GM12864 (cell line): ENCODE measurements at regions not wholly inside any gene's neighbourhood (a gene's known extent, or its start where the extent isn't known, plus 50 kb on each side); places are given as distances from the start of the nearest gene placed in this dataset.

Experiments
- DNase-seq: peaks from one replicate; pipeline ENCODE4 v3.0.0-alpha.2; 2011; ENCODE audit warnings: low read depth
- H3K4me3 ChIP-seq: 2 replicates; pipeline ENCODE4 v1.5.1; 2011; ENCODE audit warnings: mild to moderate bottlenecking, low read depth, low read length, control low read depth
- TF ChIP-seq, protein P1 (sequence below): IDR thresholded peaks from 2 replicates; pipeline ENCODE4 v1.5.1; 2011; ENCODE audit warnings: low read depth, mild to moderate bottlenecking, moderate library complexity, low read length, control low read depth, inconsistent platforms; ENCODE audit errors: missing control alignments

DNA sequence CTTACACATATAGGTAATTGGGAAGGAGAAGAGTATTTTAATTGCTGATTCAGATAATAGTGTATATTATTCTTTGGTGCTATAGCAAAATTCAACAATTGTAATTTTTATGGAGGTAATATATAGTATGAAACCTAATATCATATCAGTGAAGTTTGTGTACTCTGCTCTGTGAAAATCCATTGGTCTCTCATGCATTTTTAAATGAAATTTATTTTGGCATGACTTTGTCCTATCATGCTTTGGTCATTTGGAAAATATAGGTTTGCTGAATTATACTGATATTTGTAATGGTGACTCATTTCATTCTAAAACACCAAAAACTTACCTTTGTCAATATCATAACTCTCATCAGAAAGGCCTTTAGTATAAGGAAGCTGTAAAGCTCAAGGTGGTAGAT is 962.0 kb upstream of the NOVA1 start:
- no peak overlapping the region for H3K4me3 ChIP-seq
- TF ChIP-seq, protein P1, sequence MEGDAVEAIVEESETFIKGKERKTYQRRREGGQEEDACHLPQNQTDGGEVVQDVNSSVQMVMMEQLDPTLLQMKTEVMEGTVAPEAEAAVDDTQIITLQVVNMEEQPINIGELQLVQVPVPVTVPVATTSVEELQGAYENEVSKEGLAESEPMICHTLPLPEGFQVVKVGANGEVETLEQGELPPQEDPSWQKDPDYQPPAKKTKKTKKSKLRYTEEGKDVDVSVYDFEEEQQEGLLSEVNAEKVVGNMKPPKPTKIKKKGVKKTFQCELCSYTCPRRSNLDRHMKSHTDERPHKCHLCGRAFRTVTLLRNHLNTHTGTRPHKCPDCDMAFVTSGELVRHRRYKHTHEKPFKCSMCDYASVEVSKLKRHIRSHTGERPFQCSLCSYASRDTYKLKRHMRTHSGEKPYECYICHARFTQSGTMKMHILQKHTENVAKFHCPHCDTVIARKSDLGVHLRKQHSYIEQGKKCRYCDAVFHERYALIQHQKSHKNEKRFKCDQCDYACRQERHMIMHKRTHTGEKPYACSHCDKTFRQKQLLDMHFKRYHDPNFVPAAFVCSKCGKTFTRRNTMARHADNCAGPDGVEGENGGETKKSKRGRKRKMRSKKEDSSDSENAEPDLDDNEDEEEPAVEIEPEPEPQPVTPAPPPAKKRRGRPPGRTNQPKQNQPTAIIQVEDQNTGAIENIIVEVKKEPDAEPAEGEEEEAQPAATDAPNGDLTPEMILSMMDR = no peak

DNA sequence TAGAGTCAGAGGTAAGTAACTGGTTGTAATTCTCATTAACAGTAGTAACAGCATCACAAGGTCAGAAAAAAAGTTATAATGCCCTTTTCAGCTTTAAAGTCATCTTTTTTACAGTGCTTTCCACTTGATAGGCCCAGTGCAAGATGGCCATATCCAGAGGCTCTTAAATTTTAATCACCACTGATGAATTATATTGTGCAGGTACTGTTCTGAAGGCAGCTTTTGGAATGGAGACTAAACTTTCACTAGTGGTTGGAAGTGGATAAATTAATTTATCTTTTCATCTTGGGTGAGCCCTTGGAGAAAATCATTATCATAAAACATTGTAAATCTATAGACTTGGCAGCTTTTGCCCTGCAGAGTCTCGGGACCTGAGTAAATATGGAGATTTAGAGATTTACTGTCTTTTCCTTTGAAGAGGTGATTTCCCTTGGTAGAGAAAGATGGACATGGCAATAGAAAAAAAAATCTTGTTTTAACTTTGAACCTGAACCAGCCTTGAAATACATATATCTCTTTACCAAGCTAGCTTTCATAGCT is 969.1 kb upstream of the NOVA1 start:
- no peak for DNase-seq
- no peak overlapping the region for H3K4me3 ChIP-seq
- TF ChIP-seq, protein P1 = no peak

More for the DNA sequence above, 962.0 kb upstream of the NOVA1 start:
- DNase-seq = no peak

DNA sequence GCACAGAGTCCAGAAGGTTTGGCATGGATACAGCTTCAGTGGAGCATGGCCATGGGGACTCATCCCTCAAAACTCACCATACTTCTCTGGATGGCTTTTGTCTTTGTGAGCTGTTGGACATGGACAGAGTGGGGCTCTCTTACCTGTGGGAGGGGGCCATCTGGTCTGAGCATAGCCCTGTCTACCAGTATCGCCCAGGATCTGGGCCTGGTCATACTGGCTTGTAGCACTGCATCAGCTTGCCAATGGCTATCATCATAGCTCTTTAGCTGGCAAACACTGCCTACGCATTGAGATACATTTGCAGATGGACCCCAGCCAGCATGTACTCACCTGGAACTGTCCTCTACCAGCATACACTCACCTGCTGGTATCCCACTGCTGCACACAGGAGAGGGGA is 975.2 kb upstream of the NOVA1 start:
- no peak for DNase-seq
- TF ChIP-seq, protein P1 = no peak
- H3K4me3 ChIP-seq = no peak overlapping the region

DNA sequence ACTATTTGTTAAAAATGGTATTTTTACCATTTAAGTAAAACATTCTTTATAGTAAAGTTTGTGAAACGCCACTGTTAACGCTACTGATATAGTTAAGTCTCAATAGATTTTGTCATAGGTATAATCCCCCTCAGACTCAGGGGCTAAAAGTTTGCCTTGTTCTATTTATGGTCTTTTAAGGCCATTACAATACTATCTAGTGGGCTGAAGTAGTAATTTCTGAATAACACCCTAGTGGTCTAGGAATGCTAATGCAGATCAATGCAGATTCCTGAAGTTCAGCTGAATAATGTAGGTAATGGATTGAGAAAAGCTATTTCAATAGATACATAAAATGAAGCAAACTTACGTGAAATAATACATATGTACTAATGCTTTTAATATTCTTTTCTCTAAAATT is 989.3 kb upstream of the NOVA1 start:
- DNase-seq = no peak
- TF ChIP-seq, protein P1 = no peak
- H3K4me3 ChIP-seq = no peak overlapping the region

DNA sequence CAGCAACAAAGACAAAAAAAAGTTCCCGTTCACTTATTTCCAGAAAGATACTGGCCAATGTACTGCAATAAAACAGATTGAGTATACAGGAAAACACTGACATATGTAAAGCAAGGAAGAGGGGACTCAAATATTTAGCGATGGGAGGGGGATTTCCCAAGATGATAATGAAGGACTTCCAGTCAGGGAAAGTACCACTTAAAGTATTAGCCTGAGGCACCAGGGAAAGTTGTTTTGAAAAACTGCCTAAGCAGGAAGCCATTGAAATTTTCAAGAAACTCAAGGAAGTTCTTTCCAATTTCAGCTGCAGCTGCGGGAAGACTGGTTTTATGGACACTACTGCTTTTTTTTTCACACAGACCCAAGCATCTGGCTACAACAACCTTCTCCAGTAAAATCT is 1007.4 kb upstream of the NOVA1 start:
- TF ChIP-seq, protein P1 = no peak
- no peak for DNase-seq

DNA sequence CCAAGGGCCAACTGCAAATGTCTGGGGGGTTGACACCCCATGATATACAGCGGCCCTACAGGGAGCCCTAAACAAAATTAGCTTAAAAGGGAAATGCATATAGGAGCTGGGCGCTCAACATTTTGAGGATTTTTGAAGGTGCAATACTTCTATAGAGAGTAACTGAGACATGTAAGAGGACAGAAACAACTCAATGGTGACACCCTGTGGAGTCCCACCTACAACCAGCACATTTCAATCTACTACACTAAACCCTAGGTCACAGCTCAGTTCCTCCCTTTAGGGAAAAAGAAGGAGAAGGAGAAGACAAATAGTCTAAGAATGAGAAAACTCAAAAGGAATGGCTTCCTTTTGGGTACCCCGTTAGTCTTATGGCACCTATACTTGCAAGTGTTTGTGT is 1010.5 kb upstream of the NOVA1 start:
- DNase-seq = no peak
- TF ChIP-seq, protein P1 = no peak
- H3K4me3 ChIP-seq = no peak overlapping the region

More for the DNA sequence above, 1007.4 kb upstream of the NOVA1 start:
- H3K4me3 ChIP-seq = no peak overlapping the region

DNA sequence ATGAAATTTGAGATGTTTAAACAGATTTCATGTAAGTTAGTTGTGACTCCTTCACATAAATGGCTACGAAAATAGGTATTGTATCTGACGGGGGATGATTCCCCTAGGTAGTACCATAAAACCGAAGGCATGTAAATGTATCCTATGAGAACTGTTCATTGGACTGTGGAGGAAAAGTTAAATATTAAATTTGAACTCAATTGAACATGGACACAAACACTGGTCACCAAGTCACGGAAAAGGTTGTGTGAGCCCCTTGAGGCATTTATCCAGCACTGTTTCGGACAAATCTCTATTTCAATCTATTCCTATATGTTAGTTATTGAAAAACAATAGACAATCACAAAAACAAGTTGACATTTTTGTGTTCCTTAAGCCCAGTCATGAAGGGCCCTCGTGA is 1014.3 kb upstream of the NOVA1 start:
- DNase-seq = no peak
- H3K4me3 ChIP-seq = no peak overlapping the region
- TF ChIP-seq, protein P1 = no peak
